Colonic mucosa (tissue), 4 donors: ENCODE measurements at regions not wholly inside any gene's neighbourhood (a gene's known extent, or its start where the extent isn't known, plus 50 kb on each side); places are given as distances from the start of the nearest gene placed in this dataset.

Experiments used
- DNase-seq: peaks from one replicate; pipeline ENCODE4 v3.0.0-alpha.2; 2020
- H3K27ac ChIP-seq: fragments of 200-600 bp; one replicate; pipeline ENCODE4 v1.8.0; 2021
- H3K27me3 ChIP-seq: fragments of 200-600 bp; one replicate; pipeline ENCODE4 v1.8.0; 2021
- H3K36me3 ChIP-seq: fragments of 200-600 bp; one replicate; pipeline ENCODE4 v1.8.0; 2021
- H3K4me1 ChIP-seq: fragments of 200-600 bp; one replicate; pipeline ENCODE4 v1.8.0; 2021; ENCODE audit warnings: mild to moderate bottlenecking
- H3K4me3 ChIP-seq: fragments of 200-600 bp; one replicate; pipeline ENCODE4 v1.8.0; 2021
- H3K9ac ChIP-seq, 2 donors: one replicate each; pipeline ENCODE4 v1.7.0; 2013; ENCODE audit warnings: control low read depth in 2 of 2, low read depth in 2 of 2, low read length in 2 of 2
- H3K9me3 ChIP-seq: fragments of 200-600 bp; one replicate; pipeline ENCODE4 v1.8.0; 2021
- CTCF ChIP-seq: fragments of 200-600 bp; IDR thresholded peaks from one replicate; pipeline ENCODE4 v1.8.0; 2022; ENCODE audit warnings: antibody characterized with exemption, mild to moderate bottlenecking
- intact Hi-C: fragments of 100-400 bp; cut with DNase I; formaldehyde crosslinking; loops from one replicate; pipeline ENCODE4 v1.14.1; 2022
- donor health status: healthy.
- donor health status: DM: no; HTN: no; CAD: no.
- donor health status: DM: no; HTN: no; CAD: no.

DNA sequence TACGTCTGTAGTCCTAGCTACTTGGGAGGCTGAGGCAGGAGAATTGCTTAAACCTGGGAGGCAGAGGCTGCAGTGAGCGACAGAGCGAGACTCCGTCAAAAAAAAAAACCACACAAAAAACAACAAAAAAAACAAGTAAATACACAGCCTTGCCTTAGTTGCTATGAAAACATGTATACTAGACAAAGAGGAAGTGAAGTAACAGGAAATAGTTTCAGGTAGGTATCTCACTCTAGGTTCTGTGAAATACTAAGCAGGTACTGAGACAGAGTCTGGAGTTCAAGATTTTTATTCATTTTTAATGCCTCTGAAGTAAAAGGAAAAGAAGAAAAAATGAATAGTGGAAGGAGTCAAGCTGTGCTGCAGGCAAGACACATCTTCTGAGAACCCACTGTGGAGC is 687.9 kb upstream of the RGMB start:
- Histone ChIP-seq H3K9ac (no peak overlapping the region), H3K9me3 (no peaks in the 10 kb centered on the region), H3K27ac (no peak overlapping the region), H3K4me1 (no peaks in the 10 kb centered on the region), H3K27me3 (no peaks in the 10 kb centered on the region), H3K36me3 (no peaks in the 10 kb centered on the region), H3K4me3 (no peak overlapping the region)
- no peak for DNase-seq
- TF ChIP-seq CTCF, result no peak
- intact Hi-C loops, result no loop called here

GRCh38 chr5:98095072-98095471 is 678.4 kb upstream of the RGMB start:
- H3K9me3 ChIP-seq, result no peaks in the 10 kb centered on the region
- no peak overlapping the region for H3K27ac ChIP-seq
- H3K4me1 ChIP-seq, result no peaks in the 10 kb centered on the region
- no peak for TF ChIP-seq CTCF
- no peaks in the 10 kb centered on the region for H3K27me3 ChIP-seq
- intact Hi-C loops, result no loop called here
- DNase-seq, result no peak
- H3K36me3 ChIP-seq, result no peaks in the 10 kb centered on the region
- no peak overlapping the region for H3K4me3 ChIP-seq
- no peak overlapping the region for H3K9ac ChIP-seq

- no peaks in the 10 kb centered on the region for H3K27me3 ChIP-seq
- TF ChIP-seq CTCF, result no peak
- H3K4me1 ChIP-seq, result no peaks in the 10 kb centered on the region
- no peaks in the 10 kb centered on the region for H3K36me3 ChIP-seq
- no peak overlapping the region for H3K9ac ChIP-seq
- no peaks in the 10 kb centered on the region for H3K9me3 ChIP-seq
- H3K27ac ChIP-seq, result no peak overlapping the region
- intact Hi-C loops, result no loop called here
- no peak overlapping the region for H3K4me3 ChIP-seq
- DNase-seq, result no peak
These were observed 677.3 kb upstream of the RGMB start for GRCh38 chr5:98096155-98096554.

DNA sequence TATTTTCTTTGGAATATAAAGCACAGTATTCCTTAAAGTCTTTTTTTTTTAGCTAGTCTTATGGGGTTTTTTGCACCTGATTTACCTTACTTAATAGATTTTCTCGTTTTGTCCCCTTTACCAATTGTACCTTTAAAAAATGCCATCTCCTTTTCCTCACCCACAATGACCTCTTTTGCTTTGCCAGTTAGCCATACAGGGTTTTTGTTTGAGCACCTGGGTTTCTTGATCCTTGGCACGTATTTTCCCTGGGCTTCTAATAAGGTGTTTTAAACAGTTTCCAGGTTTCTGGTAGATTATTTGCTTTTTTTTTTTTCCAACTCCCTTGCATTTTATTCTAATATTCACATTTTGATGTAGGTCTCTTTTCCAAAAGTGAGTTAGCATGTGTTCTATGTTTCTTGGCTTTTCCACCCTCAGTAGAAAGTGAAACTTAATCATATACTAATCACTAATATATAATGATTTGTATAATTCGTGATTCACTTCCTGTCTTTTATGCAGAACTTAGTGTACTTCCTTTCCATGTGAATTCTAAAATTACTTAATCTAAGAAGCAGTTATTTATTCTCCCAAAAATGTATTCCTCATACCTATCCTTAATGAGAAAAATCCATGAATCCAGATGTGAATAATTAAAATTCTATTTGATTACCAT is 673.9 kb upstream of the RGMB start:
- no peak for DNase-seq
- Histone ChIP-seq H3K9ac (no peak overlapping the region), H3K4me1 (no peaks in the 10 kb centered on the region), H3K27ac (no peak overlapping the region), H3K9me3 (no peaks in the 10 kb centered on the region), H3K36me3 (no peaks in the 10 kb centered on the region), H3K27me3 (no peaks in the 10 kb centered on the region), H3K4me3 (no peak overlapping the region)
- intact Hi-C loops, result no loop called here
- no peak for TF ChIP-seq CTCF

DNA sequence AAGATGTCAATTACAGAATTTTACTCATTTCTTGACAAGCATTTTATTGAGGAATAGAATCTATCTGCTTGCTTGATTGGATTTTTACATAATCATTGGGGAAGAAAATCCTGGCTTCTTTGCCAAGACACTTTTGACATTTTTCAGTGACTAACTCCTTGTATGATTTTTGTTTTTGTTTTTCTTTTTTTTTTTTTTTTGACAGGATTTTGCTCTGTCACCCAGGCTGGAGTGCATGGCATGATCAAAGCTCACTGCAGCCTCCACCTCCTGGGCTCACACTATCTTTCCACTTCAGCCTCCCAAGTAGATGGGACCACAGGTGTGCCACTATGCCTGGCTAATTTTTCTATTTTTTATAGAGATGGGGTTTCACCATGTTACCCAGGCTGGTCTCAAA is 672.3 kb upstream of the RGMB start:
- Histone ChIP-seq H3K4me1 (no peaks in the 10 kb centered on the region), H3K36me3 (no peaks in the 10 kb centered on the region), H3K27me3 (no peaks in the 10 kb centered on the region), H3K9me3 (no peaks in the 10 kb centered on the region), H3K4me3 (no peak overlapping the region), H3K9ac (no peak overlapping the region), H3K27ac (no peak overlapping the region)
- no peak for DNase-seq
- intact Hi-C loops, result no loop called here
- no peak for TF ChIP-seq CTCF
